Smooth muscle cell (in vitro differentiated cells): ENCODE measurements at regions not wholly inside any gene's neighbourhood (a gene's known extent, or its start where the extent isn't known, plus 50 kb on each side); places are given as distances from the start of the nearest gene placed in this dataset.

Experiments
- DNase-seq: peaks from one replicate; lab custom pipeline; 2025; ENCODE audit not compliant: unreplicated experiment; lab: John Stamatoyannopoulos, UW
- H2AFZ ChIP-seq: fragments of 200-600 bp; sonication (generic); 2 replicates; pipeline ENCODE4 v1.6.0; 2016; ENCODE audit warnings: antibody characterized with exemption, low read depth, mild to moderate bottlenecking
- H3F3A ChIP-seq: fragments of 200-600 bp; sonication (generic); 2 replicates; pipeline ENCODE4 v1.6.0; 2017; ENCODE audit warnings: antibody characterized with exemption, low read depth
- H3K27ac ChIP-seq: fragments of 200-600 bp; sonication (generic); 2 replicates; pipeline ENCODE4 v1.5.1; 2016; ENCODE audit warnings: low read depth, mild to moderate bottlenecking
- H3K27me3 ChIP-seq: fragments of 200-600 bp; sonication (generic); 2 replicates; pipeline ENCODE4 v1.6.1; 2016; ENCODE audit warnings: low read depth, mild to moderate bottlenecking
- H3K36me3 ChIP-seq: fragments of 200-600 bp; sonication (generic); 2 replicates; pipeline ENCODE4 v1.5.1; 2016; ENCODE audit warnings: low read depth
- H3K4me1 ChIP-seq: fragments of 200-600 bp; sonication (generic); 2 replicates; pipeline ENCODE4 v1.5.1; 2016; ENCODE audit warnings: low read depth
- H3K4me2 ChIP-seq: fragments of 200-600 bp; sonication (generic); 2 replicates; pipeline ENCODE4 v1.6.0; 2016; ENCODE audit warnings: mild to moderate bottlenecking
- H3K4me3 ChIP-seq: fragments of 200-600 bp; sonication (generic); 2 replicates; pipeline ENCODE4 v1.5.1; 2016; ENCODE audit warnings: mild to moderate bottlenecking
- H3K79me2 ChIP-seq: fragments of 200-600 bp; sonication (generic); 2 replicates; pipeline ENCODE4 v1.6.0; 2016; ENCODE audit warnings: low read depth, mild to moderate bottlenecking
- H3K9ac ChIP-seq: fragments of 200-600 bp; sonication (generic); 2 replicates; pipeline ENCODE4 v1.6.0; 2016; ENCODE audit warnings: low read depth
- H3K9me3 ChIP-seq: fragments of 200-600 bp; sonication (generic); replicated peaks from 2 replicates; pipeline ENCODE4 v1.5.1; 2016; ENCODE audit warnings: low read depth
- H4K20me1 ChIP-seq: fragments of 200-600 bp; sonication (generic); 2 replicates; pipeline ENCODE4 v1.6.0; 2016; ENCODE audit warnings: low read depth
- WGBS: methylation state at CpG from one replicate; pipeline ENCODE4 v1.1.7; 2016; ENCODE audit warnings: low lambda C conversion rate; 5-methylcytosine and 5-hydroxymethylcytosine counted together
- TF ChIP-seq, protein P1 (sequence below): fragments of 200-600 bp; sonication (generic); IDR thresholded peaks from 2 replicates; pipeline ENCODE4 v1.5.1; 2017; ENCODE audit warnings: borderline replicate concordance, mild to moderate bottlenecking, antibody characterized with exemption; ENCODE audit not compliant: insufficient read depth, poor library complexity, severe bottlenecking

DNA sequence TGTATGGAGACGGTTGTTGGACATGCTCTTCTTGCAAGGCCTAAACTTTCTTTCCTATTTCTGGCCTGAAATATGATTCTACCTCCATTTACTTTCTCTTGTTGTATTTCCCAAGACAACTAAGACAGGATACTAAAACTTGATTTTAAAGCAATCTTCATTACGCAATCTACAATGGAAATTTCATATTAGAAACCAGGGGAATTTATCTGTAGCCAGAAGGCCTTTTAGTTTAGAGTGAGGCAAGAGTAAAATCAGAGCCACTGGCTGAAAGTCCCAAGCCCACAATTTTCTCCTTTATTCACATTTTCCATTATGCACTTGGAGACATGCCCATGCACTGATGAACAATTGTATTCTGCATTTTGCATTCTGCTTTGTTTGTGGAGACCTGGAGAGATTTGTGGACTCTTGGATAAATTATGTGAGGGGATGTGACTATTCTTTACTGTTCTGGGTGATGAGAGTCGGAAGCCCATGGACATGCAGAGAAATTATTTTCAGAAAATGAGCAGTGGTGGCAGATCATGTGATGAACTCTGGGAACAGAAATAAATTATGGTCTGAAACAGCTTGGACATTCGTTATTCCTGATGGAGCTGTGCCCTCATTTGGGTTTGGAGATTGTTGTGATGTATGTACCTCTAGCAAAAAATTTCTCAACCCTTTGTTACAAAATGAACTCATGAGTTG is 336.8 kb downstream of the SEC16B start:
- 86% methylated on average over 4 of the region's 4 CpGs for WGBS
- DNase-seq = no peak
- Histone ChIP-seq H3K4me2 (no peak overlapping the region), H3K79me2 (no peaks in the 10 kb centered on the region), H3K9me3 (no peaks in the 10 kb centered on the region), H2AFZ (no peak overlapping the region), H3F3A (no peaks in the 10 kb centered on the region), H3K27me3 (no peaks in the 10 kb centered on the region), H3K4me3 (no peak overlapping the region), H3K27ac (no peak overlapping the region), H4K20me1 (no peaks in the 10 kb centered on the region), H3K36me3 (no peaks in the 10 kb centered on the region), H3K9ac (no peak overlapping the region), H3K4me1 (no peaks in the 10 kb centered on the region)
- TF ChIP-seq, protein P1, sequence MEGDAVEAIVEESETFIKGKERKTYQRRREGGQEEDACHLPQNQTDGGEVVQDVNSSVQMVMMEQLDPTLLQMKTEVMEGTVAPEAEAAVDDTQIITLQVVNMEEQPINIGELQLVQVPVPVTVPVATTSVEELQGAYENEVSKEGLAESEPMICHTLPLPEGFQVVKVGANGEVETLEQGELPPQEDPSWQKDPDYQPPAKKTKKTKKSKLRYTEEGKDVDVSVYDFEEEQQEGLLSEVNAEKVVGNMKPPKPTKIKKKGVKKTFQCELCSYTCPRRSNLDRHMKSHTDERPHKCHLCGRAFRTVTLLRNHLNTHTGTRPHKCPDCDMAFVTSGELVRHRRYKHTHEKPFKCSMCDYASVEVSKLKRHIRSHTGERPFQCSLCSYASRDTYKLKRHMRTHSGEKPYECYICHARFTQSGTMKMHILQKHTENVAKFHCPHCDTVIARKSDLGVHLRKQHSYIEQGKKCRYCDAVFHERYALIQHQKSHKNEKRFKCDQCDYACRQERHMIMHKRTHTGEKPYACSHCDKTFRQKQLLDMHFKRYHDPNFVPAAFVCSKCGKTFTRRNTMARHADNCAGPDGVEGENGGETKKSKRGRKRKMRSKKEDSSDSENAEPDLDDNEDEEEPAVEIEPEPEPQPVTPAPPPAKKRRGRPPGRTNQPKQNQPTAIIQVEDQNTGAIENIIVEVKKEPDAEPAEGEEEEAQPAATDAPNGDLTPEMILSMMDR = no peak

DNA sequence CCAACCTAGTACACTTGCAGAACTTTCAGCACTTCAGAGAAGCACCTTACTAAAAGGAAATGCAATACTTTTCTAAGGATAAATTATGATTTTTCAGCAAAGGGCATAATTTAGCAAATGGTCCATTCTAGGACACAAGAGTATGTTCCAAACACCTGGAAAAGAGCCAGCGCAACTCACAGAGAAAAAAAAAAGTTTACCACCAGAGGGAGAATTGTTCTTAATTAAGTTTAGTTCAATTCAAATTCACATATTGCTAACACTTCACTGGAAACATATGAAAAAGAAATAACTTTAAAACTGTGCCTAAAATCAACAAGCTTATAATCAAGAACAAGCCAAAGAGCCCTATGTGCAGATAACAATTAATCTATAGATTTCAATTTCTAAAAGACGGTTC is 338.1 kb downstream of the SEC16B start:
- Histone ChIP-seq H3K4me2 (no peak overlapping the region), H2AFZ (no peak overlapping the region)
- WGBS = 93% methylated on average over 2 of the region's 2 CpGs

DNA sequence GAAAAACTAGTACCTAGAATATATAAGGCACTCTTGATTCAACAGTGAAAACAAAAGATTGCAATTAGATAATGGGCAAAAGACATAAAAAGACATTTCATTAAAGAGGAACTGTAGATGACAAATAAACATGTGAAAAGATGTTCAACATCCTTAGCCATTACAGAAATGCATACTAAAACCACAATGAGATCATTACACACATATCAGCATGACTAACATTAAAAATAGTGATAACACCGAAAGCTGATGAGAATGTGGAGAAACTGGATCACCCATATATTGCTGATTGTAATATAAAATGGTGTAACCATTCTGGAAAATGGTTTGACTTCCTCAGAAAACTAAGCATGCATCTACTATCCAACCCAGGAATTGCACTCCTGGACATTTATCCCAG is 340.3 kb downstream of the SEC16B start:
- no peak overlapping the region for H3K27ac ChIP-seq
- DNase-seq = no peak
- H4K20me1 ChIP-seq = no peaks in the 10 kb centered on the region
- H3K4me2 ChIP-seq = no peak overlapping the region
- H3K4me3 ChIP-seq = no peak overlapping the region
- H3K9ac ChIP-seq = no peak overlapping the region
- no peaks in the 10 kb centered on the region for H3K36me3 ChIP-seq
- no peaks in the 10 kb centered on the region for H3F3A ChIP-seq
- no peak overlapping the region for H2AFZ ChIP-seq
- H3K27me3 ChIP-seq = no peaks in the 10 kb centered on the region
- H3K4me1 ChIP-seq = no peaks in the 10 kb centered on the region
- TF ChIP-seq, protein P1 = no peak
- H3K9me3 ChIP-seq = no peaks in the 10 kb centered on the region
- 38% methylated on average over 1 of the region's 1 CpG for WGBS
- no peaks in the 10 kb centered on the region for H3K79me2 ChIP-seq

More for the DNA sequence above, 338.1 kb downstream of the SEC16B start:
- Histone ChIP-seq H3K79me2 (no peaks in the 10 kb centered on the region), H3K36me3 (no peaks in the 10 kb centered on the region), H3K27me3 (no peaks in the 10 kb centered on the region), H3K27ac (no peak overlapping the region), H3K9me3 (no peaks in the 10 kb centered on the region), H3F3A (no peaks in the 10 kb centered on the region), H3K4me3 (no peak overlapping the region), H3K4me1 (no peaks in the 10 kb centered on the region), H4K20me1 (no peaks in the 10 kb centered on the region), H3K9ac (no peak overlapping the region)
- TF ChIP-seq, protein P1 = no peak
- DNase-seq = no peak
